Sciatic nerve (tissue), 2 donors: ENCODE measurements at regions not wholly inside any gene's neighbourhood (a gene's known extent, or its start where the extent isn't known, plus 50 kb on each side); places are given as distances from the start of the nearest gene placed in this dataset.
"Not testable (repeated sequence)": the region's sequence is repeated elsewhere in the genome, so short reads cannot be mapped to it uniquely, and the experiment has no call there.

Experiments used
- ATAC-seq: fragments of 200-7000 bp; cut with Tn5 transposase; one replicate; pipeline ENCODE4 v1.9.1; 2020; ENCODE audit warnings: mild to moderate bottlenecking, moderate library complexity
- DNase-seq: peaks from one replicate; pipeline ENCODE4 v3.0.0-alpha.2; 2020; ENCODE audit warnings: low spot score
- intact Hi-C: fragments of 100-400 bp; cut with DNase I; formaldehyde crosslinking; loops from one replicate; pipeline ENCODE4 v1.14.2; 2022
- donor health status: DM: no; HTN: no; CAD: no.
- donor health status: DM: no; HTN: no; CAD: no.

GRCh38 chr2:36302911-36303310 lies 52.7 kb upstream of the CRIM1 start:
- ATAC-seq (no peak), DNase-seq (no peak)
- intact Hi-C loops, result no loop called here

- intact Hi-C loops, result no loop called here
- ATAC-seq, result no peak
- no peak for DNase-seq
Measured at GRCh38 chr2:36301843-36302242, 53.7 kb upstream of the CRIM1 start.

GRCh38 chr2:36300697-36301096 lies 54.9 kb upstream of the CRIM1 start:
- intact Hi-C loops, result no loop called here
- ATAC-seq (no peak), DNase-seq (no peak)

- DNase-seq (no peak), ATAC-seq (no peak)
Measured at GRCh38 chr2:36296798-36297197, 58.8 kb upstream of the CRIM1 start.

GRCh38 chr2:36294316-36294721 lies 61.3 kb upstream of the CRIM1 start:
- intact Hi-C loops, result no loop called here
- no peak for ATAC-seq
- no peak for DNase-seq

More at GRCh38 chr2:36296798-36297197, 58.8 kb upstream of the CRIM1 start:
- intact Hi-C loops, result no loop called here

- intact Hi-C loops, result no loop called here
- no peak for ATAC-seq
Measured at GRCh38 chr2:36290306-36290856, 65.2 kb upstream of the CRIM1 start.

GRCh38 chr2:36289731-36290130 lies 65.8 kb upstream of the CRIM1 start:
- intact Hi-C loops, result no loop called here

More at GRCh38 chr2:36290306-36290856, 65.2 kb upstream of the CRIM1 start:
- no peak for DNase-seq

GRCh38 chr2:36287363-36288275 lies 68.0 kb upstream of the CRIM1 start:
- DNase-seq (no peak), ATAC-seq (no peak)
- intact Hi-C loops, result no loop called here

More at GRCh38 chr2:36289731-36290130, 65.8 kb upstream of the CRIM1 start:
- ATAC-seq (no peak), DNase-seq (no peak)

- DNase-seq, intact Hi-C loops, ATAC-seq: not testable (repeated sequence)
Measured at GRCh38 chr2:36279506-36279905, 76.1 kb upstream of the CRIM1 start.

GRCh38 chr2:36277881-36278523 lies 77.6 kb upstream of the CRIM1 start:
- DNase-seq, result no peak
- intact Hi-C loops, result no loop called here
- ATAC-seq, result no peak

GRCh38 chr2:36277146-36277808 lies 78.3 kb upstream of the CRIM1 start:
- intact Hi-C loops, result no loop called here
- ATAC-seq, result no peak
- no peak for DNase-seq

- intact Hi-C loops, result no loop called here
- ATAC-seq (no peak), DNase-seq (no peak)
Measured at GRCh38 chr2:36271266-36271665, 84.3 kb upstream of the CRIM1 start.

GRCh38 chr2:36270758-36271157 lies 84.8 kb upstream of the CRIM1 start:
- no peak for ATAC-seq
- intact Hi-C loops, result no loop called here
- no peak for DNase-seq

GRCh38 chr2:36267194-36267593 lies 88.4 kb upstream of the CRIM1 start:
- ATAC-seq (no peak), DNase-seq (no peak)
- intact Hi-C loops, result no loop called here

GRCh38 chr2:36266536-36267121 lies 88.9 kb upstream of the CRIM1 start:
- intact Hi-C loops, result no loop called here
- DNase-seq (no peak), ATAC-seq (no peak)

- DNase-seq (no peak), ATAC-seq (no peak)
- intact Hi-C loops, result no loop called here
Measured at GRCh38 chr2:36262581-36262980, 93.0 kb upstream of the CRIM1 start.

GRCh38 chr2:36255863-36256262 lies 99.7 kb upstream of the CRIM1 start:
- intact Hi-C loops, result no loop called here
- ATAC-seq (no peak), DNase-seq (no peak)

GRCh38 chr2:36253086-36253485 lies 102.5 kb upstream of the CRIM1 start:
- no peak for ATAC-seq
- DNase-seq, result no peak
- intact Hi-C loops, result no loop called here

- DNase-seq, result no peak
- no peak for ATAC-seq
- intact Hi-C loops, result no loop called here
Measured at GRCh38 chr2:36246320-36246990, 109.1 kb upstream of the CRIM1 start.
